ENCODE measurements at regions not wholly inside any gene's neighbourhood (a gene's known extent, or its start where the extent isn't known, plus 50 kb on each side); places are given as distances from the start of the nearest gene placed in this dataset.
A peak's percentile ranks its signal among the peaks of the same experiment; 100 is the strongest.

- Mint-ChIP-seq H3K9me3 (no peaks in the 10 kb centered on the region), H3K4me1 (peaks cover 5% of the 10 kb centered on the region), H3K4me3 (no peak overlapping the region), H3K27me3 (ENCODE audit: low read depth) (peaks cover 8% of the 10 kb centered on the region), H3K36me3 (ENCODE audit: low read depth) (no peaks in the 10 kb centered on the region), H3K27ac (ENCODE audit: unreplicated experiment) (peak overlapping the region; percentile 53)
- TF ChIP-seq CTCF (conservative IDR thresholded peaks at IDR 0.05): no peak
- DNase-seq (ENCODE audit: low read depth, low spot score): no peak
Observed at GRCh38 chr2:79368116-79368630, 144.7 kb upstream of the CTNNA2 start.

GRCh38 chr2:79359419-79359818 is 153.4 kb upstream of the CTNNA2 start:
- H3K27ac Mint-ChIP-seq (ENCODE audit: unreplicated experiment): no peak overlapping the region
- DNase-seq (ENCODE audit: low read depth, low spot score): no peak
- no peaks in the 10 kb centered on the region for H3K27me3 Mint-ChIP-seq (ENCODE audit: low read depth)
- H3K4me1 Mint-ChIP-seq: no peaks in the 10 kb centered on the region
- no peak overlapping the region for H3K4me3 Mint-ChIP-seq
- TF ChIP-seq CTCF (conservative IDR thresholded peaks at IDR 0.05): no peak
- H3K36me3 Mint-ChIP-seq (ENCODE audit: low read depth): peaks cover 2% of the 10 kb centered on the region
- peaks cover 9% of the 10 kb centered on the region for H3K9me3 Mint-ChIP-seq

GRCh38 chr2:79355569-79355968 is 157.3 kb upstream of the CTNNA2 start:
- H3K4me3 Mint-ChIP-seq: no peak overlapping the region
- H3K27ac Mint-ChIP-seq (ENCODE audit: unreplicated experiment): no peak overlapping the region
- H3K4me1 Mint-ChIP-seq: no peaks in the 10 kb centered on the region
- peaks cover 4% of the 10 kb centered on the region for H3K36me3 Mint-ChIP-seq (ENCODE audit: low read depth)
- TF ChIP-seq CTCF (conservative IDR thresholded peaks at IDR 0.05): no peak
- no peak for DNase-seq (ENCODE audit: low read depth, low spot score)
- H3K27me3 Mint-ChIP-seq (ENCODE audit: low read depth): no peaks in the 10 kb centered on the region
- peaks cover 15% of the 10 kb centered on the region for H3K9me3 Mint-ChIP-seq

GRCh38 chr2:79327460-79327859 is 167.9 kb upstream of the REG3A start:
- H3K27me3 Mint-ChIP-seq (ENCODE audit: low read depth): no peaks in the 10 kb centered on the region
- TF ChIP-seq CTCF (conservative IDR thresholded peaks at IDR 0.05): no peak
- H3K4me3 Mint-ChIP-seq: no peak overlapping the region
- H3K4me1 Mint-ChIP-seq: no peaks in the 10 kb centered on the region
- H3K9me3 Mint-ChIP-seq: peaks cover 6% of the 10 kb centered on the region
- no peak for DNase-seq (ENCODE audit: low read depth, low spot score)
- H3K27ac Mint-ChIP-seq (ENCODE audit: unreplicated experiment): peak overlapping the region; percentile 4
- no peaks in the 10 kb centered on the region for H3K36me3 Mint-ChIP-seq (ENCODE audit: low read depth)

DNA sequence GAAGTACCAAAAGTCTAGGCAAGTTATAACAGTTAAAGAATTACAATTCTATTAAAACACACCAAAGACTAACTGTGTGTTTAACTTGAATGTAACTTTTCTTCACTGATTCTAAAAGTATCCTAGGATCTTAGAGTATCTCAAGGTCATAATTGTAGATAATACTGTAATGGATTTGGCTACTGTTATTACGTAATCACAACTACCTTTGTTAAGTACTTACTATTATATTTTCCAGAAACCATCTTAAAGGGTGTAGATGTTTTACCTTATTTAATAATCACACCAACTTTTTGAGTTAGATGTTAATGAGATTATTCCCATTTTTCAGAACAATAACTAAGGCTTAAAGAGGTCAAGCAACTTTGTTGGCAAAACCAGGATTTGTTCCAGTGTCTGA is 161.3 kb upstream of the REG3A start:
- no peaks in the 10 kb centered on the region for H3K4me1 Mint-ChIP-seq
- peaks cover 3% of the 10 kb centered on the region for H3K9me3 Mint-ChIP-seq
- no peak for DNase-seq (ENCODE audit: low read depth, low spot score)
- no peak overlapping the region for H3K27ac Mint-ChIP-seq (ENCODE audit: unreplicated experiment)
- no peak for TF ChIP-seq CTCF (conservative IDR thresholded peaks at IDR 0.05)
- no peak overlapping the region for H3K4me3 Mint-ChIP-seq
- H3K27me3 Mint-ChIP-seq (ENCODE audit: low read depth): peaks cover 3% of the 10 kb centered on the region
- H3K36me3 Mint-ChIP-seq (ENCODE audit: low read depth): no peaks in the 10 kb centered on the region

DNA sequence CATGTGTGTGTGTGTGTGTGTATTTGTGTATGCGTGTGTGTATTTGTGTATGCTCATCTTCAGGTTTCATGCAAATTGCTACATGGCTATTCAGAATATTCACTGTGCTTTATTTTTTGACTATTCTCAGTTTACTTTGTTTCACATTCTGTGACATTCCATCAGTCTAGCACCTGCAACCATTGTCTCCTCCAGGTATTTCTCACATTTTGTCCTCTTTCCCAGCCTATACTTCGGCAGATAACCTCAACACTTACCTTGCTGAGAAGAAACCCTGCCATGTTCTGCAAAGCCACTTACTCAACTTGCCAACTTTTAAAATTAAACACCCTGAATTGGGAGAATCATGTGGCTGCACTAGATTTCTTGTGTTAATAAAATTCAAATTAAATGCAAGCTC is 135.4 kb upstream of the REG3A start:
- Mint-ChIP-seq H3K36me3 (ENCODE audit: low read depth) (no peaks in the 10 kb centered on the region), H3K9me3 (no peaks in the 10 kb centered on the region), H3K27me3 (ENCODE audit: low read depth) (peaks cover 29% of the 10 kb centered on the region), H3K4me3 (no peak overlapping the region), H3K27ac (ENCODE audit: unreplicated experiment) (no peak overlapping the region), H3K4me1 (no peaks in the 10 kb centered on the region)
- DNase-seq (ENCODE audit: low read depth, low spot score): no peak
- TF ChIP-seq CTCF (conservative IDR thresholded peaks at IDR 0.05): no peak

All from neural crest cell (in vitro differentiated cells).